DND-41 (cell line): ENCODE measurements at regions not wholly inside any gene's neighbourhood (a gene's known extent, or its start where the extent isn't known, plus 50 kb on each side); places are given as distances from the start of the nearest gene placed in this dataset.

Experiments used
- EZH2 ChIP-seq: IDR thresholded peaks from 3 replicates; pipeline ENCODE4 v1.6.1; 2012; ENCODE audit warnings: borderline replicate concordance, low read depth, mild to moderate bottlenecking, moderate library complexity, low read length, inconsistent platforms; ENCODE audit not compliant: severe bottlenecking
- TF ChIP-seq, protein P1 (sequence below): IDR thresholded peaks from 2 replicates; pipeline ENCODE4 v1.5.1; 2012; ENCODE audit warnings: borderline replicate concordance, low read length, moderate library complexity, mild to moderate bottlenecking; ENCODE audit not compliant: poor library complexity, severe bottlenecking; ENCODE audit errors: extremely low read depth

GRCh38 chr17:56725144-56725543, 108.6 kb downstream of the C17orf67 start:
- TF ChIP-seq, protein P1, sequence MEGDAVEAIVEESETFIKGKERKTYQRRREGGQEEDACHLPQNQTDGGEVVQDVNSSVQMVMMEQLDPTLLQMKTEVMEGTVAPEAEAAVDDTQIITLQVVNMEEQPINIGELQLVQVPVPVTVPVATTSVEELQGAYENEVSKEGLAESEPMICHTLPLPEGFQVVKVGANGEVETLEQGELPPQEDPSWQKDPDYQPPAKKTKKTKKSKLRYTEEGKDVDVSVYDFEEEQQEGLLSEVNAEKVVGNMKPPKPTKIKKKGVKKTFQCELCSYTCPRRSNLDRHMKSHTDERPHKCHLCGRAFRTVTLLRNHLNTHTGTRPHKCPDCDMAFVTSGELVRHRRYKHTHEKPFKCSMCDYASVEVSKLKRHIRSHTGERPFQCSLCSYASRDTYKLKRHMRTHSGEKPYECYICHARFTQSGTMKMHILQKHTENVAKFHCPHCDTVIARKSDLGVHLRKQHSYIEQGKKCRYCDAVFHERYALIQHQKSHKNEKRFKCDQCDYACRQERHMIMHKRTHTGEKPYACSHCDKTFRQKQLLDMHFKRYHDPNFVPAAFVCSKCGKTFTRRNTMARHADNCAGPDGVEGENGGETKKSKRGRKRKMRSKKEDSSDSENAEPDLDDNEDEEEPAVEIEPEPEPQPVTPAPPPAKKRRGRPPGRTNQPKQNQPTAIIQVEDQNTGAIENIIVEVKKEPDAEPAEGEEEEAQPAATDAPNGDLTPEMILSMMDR, result no peak
- TF ChIP-seq EZH2, result no peak
